GM19099 (cell line): ENCODE measurements at regions not wholly inside any gene's neighbourhood (a gene's known extent, or its start where the extent isn't known, plus 50 kb on each side); places are given as distances from the start of the nearest gene placed in this dataset.

Experiments used
- POLR2A ChIP-seq: IDR thresholded peaks from 3 replicates; pipeline ENCODE4 v1.6.1; 2011; ENCODE audit warnings: low read depth; ENCODE audit not compliant: insufficient read length; ENCODE audit errors: extremely low read depth

DNA sequence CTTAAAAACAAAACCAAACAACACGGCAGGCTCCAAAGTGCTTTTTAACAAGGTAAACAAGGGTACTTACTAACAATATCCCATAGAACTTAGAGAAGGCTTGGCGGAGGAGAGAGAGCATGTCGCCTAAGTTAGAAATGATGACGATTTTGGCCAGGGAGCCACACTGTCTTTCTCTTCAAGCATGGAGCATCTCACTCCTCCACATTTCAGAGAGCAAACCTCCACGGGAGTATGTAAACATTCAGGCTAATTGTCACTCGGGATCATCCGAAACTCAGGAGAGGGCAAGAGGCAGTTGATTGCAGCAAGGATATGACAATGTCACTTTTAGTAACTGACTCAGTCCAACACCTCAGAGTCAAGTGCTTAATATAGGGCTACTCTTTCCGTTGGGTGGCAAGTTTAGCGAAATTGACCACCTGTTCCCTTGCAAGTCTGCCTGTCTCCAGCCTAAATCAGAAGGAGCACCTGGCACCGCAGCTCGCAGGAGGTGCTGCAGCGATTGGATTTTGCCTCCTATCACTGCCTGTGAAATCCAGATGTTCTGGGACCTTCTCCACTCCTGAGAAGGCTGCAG lies 65.8 kb upstream of the RPS6KA2 start:
- TF ChIP-seq POLR2A, result no peak

DNA sequence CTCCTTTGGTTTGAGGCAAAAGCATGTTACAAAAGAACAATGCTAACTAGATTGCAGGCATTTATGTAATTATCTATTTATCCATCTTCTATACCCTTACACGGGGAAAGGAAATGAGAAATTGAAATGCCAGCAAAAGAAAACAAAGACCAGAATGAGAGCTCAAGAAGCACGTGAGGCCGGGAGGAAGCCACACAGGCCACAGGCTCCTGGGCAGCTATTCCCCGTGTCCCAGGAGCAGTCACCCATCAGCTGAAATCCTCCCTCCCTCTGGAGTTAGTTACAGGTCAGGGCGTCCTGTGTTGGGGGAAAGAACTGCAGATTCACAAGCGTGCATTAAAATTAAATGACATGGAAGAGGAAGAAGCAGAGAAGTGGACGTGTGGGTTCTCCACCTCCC lies 64.7 kb upstream of the RPS6KA2 start:
- TF ChIP-seq POLR2A, result no peak

DNA sequence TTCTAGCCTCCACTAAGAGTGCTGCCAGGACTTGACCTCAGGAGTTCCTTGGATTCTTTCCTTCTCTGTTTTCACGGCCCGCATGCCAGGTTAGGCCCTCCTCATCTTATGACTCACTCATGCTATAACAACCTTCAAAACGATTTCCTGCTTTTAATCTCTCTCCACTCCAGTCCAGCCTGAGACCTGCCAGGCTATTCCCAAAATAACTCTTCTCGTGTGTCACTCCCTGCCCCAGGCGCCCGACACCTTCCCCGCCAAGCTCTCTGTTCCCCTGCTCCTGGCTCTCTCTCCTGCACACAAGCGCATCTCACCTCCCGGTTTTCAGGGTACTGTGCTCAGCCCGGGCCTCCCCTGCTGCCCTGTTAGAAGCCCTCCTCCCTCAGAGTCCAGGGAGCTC lies 64.1 kb upstream of the RPS6KA2 start:
- no peak for TF ChIP-seq POLR2A

DNA sequence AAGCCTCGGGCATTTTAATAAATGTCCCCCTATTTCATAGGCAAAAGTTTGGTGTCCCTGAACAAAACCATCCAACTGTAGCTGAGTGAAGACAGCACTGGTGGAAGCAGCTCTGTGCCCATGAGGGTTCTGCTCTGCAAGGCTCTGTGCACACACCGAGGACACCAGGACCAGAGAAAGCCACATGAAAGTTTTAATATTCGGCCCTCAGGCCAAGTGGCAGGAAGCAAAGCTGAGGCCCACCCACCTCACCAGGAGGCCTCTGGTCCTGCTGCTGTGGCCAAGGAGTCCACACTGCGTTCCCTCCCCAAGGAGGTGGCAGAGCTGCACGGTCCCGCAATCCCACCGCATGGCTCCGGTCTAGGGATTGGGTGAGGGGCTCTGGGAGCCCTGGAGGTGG lies 62.6 kb upstream of the RPS6KA2 start:
- TF ChIP-seq POLR2A, result no peak

DNA sequence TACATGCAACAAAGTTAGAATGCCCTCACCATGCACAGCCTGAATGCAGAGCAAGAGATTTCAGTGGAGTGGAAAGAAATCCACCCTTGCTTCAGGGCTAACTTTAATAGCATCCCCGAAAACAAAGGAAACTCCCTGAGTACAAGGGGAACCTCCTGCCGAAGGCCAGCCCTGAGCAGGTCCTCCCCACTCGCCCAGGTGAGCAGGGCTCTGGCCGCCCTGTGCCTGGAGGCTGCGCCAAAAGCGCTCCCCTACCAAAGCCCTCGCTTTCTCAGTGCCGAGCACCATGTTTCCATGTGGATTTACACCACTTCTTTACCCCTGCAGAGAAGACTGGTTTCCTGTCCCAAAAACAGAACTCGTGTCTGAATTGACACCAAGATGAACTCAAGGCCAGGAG lies 61.9 kb upstream of the RPS6KA2 start:
- TF ChIP-seq POLR2A, result no peak

DNA sequence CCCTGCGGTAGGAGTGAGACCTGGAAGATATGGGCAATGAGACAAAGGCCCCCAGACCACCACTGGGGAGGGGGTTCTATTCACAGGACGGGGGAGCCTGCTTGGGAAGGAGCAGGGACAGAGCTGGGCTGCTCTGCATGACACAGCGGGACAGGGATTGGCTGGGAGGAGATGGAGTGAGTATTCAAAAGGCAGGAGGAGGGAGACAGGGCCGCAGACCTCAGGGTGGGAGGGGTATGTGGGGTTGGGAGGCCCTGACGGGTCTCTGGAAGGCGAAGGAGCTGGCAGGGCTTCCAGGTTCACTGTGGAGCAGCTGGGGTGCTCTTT lies 60.8 kb upstream of the RPS6KA2 start:
- TF ChIP-seq POLR2A, result no peak

DNA sequence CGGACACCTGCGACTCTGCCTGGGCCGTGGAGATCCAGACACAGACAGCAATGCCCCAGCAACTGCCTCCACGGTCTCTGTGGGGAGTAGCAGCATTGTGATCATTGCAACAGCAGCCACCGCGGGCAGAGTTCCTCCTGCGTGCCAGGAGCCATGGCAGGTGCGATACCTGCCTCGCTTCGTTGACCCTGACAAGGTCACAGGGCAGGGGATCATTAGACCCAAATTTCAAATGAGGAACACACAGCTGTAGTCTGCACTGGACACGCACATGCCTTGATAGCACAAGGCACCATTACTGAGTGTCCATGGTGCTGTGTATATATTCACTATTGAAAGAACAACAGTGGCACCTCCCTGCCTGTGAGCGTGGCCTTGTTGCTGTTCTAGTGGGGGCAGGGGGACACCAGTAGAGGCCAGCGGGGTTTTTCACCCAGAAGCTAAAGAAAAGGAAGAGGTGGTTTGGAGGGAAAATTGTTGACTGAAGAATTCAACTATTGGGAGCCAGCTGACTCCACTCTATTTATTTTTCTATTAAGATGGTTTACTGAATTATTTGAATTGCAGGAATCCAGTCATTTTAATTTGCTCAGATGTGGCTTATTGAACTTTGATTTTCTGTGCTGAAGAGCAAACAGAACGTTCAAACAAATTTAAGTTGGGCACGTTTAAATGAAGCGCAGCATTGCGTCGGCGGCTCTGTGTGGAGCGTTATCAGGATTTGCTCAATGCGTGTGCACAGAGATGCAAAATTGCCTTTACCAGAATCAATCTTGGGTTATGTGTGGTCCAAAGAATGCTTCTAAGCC lies 60.2 kb upstream of the RPS6KA2 start:
- TF ChIP-seq POLR2A, result no peak

DNA sequence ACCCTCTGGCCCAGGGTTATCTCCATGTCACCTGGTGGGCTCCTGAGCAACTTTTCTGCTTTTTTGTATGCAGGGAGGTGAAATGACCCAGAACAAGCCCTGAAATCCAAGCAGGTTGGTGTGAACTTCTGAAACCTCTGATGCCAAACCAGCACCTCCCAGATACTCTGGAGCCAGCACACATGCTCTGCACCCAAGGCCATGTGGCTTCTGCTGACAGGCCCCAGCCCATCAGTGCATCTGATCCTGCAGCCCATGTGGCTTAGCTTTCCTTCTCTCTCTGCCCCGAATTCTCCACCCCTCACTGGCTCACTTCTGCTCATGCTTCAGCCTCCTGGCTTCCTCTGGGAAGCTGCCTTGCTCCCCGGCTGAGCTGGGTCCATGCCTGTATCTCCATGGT lies 59.3 kb upstream of the RPS6KA2 start:
- TF ChIP-seq POLR2A, result no peak

DNA sequence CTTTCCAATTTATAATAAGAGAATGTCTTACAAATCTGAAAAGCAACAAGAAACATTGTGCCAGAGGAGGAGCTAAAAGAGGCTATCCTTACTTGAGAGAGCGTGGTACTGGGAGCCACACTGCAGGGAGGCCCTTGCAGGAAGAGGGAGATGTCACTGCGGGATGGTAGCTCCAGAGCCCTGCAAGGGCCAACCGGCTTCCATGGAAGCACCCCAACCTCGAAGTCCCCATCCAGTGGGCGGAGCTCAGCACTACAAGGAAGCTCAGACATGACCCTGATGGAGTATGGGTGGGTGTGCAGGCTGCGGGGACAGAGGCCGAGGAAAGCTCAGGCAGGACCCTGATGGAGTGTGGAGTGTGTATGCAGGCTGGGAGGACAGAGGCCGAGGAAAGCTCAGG lies 57.8 kb upstream of the RPS6KA2 start:
- TF ChIP-seq POLR2A, result no peak

DNA sequence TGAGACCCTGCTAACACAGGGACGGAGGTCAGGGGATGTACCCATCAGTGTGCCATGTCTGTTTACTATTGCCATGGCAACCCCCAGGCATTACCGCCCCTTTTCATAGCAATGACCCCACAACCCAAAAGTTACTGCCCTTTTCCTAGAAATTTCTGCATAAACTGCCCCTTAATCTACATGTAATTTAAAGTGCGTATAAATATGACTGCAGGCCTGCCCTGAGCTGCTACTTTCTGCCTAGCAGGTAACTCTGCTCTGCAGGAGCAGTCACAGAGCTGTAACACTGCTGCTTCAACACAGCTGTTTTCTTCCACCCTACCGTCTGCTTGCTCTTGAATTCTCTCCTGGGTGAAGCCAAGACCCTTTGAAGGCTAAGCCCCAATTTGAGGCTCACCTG lies 57.1 kb upstream of the RPS6KA2 start:
- no peak for TF ChIP-seq POLR2A

DNA sequence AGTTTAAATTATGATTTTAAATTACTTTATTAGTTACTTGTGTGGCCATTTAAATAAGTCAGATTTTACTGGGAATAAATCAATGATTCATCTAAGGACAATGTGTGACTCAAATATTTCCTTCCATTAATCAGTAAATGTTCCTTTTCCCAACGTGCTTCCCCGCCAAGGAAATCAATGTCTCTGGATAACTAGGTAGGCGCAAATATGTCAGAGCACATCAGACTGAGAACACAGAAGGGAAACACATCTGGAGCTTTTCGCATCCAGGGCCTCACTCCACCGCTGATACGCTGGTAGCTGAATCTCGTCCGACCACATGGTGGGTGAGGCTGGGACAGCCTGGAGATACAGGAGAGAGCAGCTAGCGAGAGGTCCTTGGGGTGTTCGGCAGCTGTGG lies 56.4 kb upstream of the RPS6KA2 start:
- no peak for TF ChIP-seq POLR2A

DNA sequence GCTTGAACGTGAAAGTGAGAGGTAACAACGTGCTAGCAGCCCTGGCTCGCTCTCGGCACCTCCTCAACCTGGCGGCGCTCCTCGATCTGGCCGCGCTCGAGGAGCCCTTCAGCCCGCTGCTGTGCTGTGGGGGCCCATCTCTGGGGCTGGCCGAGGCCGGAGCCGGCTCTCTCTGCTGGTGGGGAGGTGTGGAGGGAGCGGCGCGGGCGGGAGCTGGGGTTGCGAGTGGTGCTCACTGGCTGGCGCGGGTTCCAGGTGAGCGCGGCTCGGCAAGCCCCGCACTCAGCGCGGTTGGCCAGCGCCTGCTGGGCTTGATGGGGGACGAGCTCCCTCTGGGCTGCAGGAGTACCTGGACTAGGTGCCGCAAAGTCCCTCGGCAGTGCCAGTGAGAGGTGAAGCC lies 52.5 kb upstream of the RPS6KA2 start:
- no peak for TF ChIP-seq POLR2A

DNA sequence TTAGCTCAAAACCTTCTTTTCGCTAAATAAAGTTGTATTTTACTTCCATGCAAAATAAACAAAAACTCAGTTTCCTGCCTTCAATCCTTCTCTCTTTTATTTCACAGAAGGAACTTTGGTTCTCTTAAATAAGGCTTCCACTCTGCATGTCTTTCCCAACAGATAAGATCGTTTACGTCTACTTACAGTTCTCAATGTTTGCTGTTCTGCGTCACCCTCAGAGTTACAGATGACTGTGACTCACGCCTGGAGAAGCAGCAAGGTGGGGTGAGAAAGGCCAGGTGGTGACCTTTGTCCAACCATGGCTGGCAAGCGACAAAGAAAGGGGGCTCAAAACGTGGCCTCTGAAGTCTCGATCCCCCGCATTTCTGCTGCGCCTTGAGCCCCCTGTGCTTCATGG lies 51.4 kb upstream of the RPS6KA2 start:
- no peak for TF ChIP-seq POLR2A

DNA sequence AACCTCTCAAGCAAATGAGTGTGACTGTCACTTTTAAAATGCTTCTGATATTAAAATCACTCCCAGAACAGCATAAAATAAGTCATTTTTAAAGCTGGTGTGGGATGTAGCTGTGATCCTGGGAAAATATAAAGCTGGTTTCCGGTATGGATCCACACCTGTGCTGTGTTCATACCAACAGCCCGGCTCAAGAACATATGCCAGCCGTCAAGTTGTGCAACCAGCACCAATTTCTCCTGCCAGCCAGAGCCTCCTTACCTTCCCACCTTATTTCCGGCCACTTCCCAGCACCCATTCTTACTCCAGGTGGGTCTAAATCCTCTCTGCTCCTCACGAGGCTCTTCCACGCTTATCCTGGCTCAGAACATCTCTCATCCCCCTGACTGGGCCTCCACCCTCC lies 50.9 kb upstream of the RPS6KA2 start:
- TF ChIP-seq POLR2A, result no peak
